ENCODE measurements at regions not wholly inside any gene's neighbourhood (a gene's known extent, or its start where the extent isn't known, plus 50 kb on each side); places are given as distances from the start of the nearest gene placed in this dataset.

- no peak for TF ChIP-seq CTCF (IDR thresholded peaks at IDR 0.05; ENCODE audit: insufficient read depth, low read length)
- no peak for TF ChIP-seq REST (IDR thresholded peaks at IDR 0.05; ENCODE audit: insufficient replicate concordance, low read depth)
- no peak for TF ChIP-seq GABPA (IDR thresholded peaks at IDR 0.05; ENCODE audit: low read depth)
- no peak for TF ChIP-seq POLR2AphosphoS5 (IDR thresholded peaks at IDR 0.05; ENCODE audit: low read depth)
- no peak for TF ChIP-seq SPI1 (IDR thresholded peaks at IDR 0.05; ENCODE audit: borderline replicate concordance, low read depth)
Observed at GRCh38 chr14:106200541-106201315, 674.3 kb downstream of the TMEM121 start.
